Upper lobe of left lung (tissue), 6 donors: ENCODE measurements at regions not wholly inside any gene's neighbourhood (a gene's known extent, or its start where the extent isn't known, plus 50 kb on each side); places are given as distances from the start of the nearest gene placed in this dataset.

Source experiments
- ATAC-seq, 2 donors: fragments of 200-7000 bp; cut with Tn5 transposase; one replicate each; pipeline ENCODE4 v1.9.1; 2022; ENCODE audit warnings: mild to moderate bottlenecking in 2 of 2, moderate library complexity in 2 of 2; ENCODE audit not compliant: low FRiP score in 2 of 2
- DNase-seq, 2 donors: peaks; one replicate each; pipeline ENCODE4 v3.0.0-alpha.2; 2019 to 2020
- H3K27ac ChIP-seq, 4 donors: fragments of 200-600 bp; sonication (generic); one replicate each; pipeline ENCODE4 v1.5.1; 2016 to 2019
- H3K27me3 ChIP-seq, 4 donors: fragments of 200-600 bp; sonication (generic); one replicate each; pipeline ENCODE4 v1.5.1; 2017 to 2019
- H3K36me3 ChIP-seq, 4 donors: fragments of 200-600 bp; sonication (generic); one replicate each; pipeline ENCODE4 v1.5.1; 2016 to 2019
- H3K4me1 ChIP-seq, 4 donors: fragments of 200-600 bp; sonication (generic); one replicate each; pipeline ENCODE4 v1.5.1; 2018 to 2019
- H3K4me3 ChIP-seq, 4 donors: fragments of 200-600 bp; sonication (generic); one replicate each; pipeline ENCODE4 v1.5.1; 2017 to 2019; ENCODE audit warnings: mild to moderate bottlenecking in 2 of 4, moderate library complexity in 1 of 4
- H3K9me3 ChIP-seq, 4 donors: fragments of 200-600 bp; sonication (generic); one replicate each; pipeline ENCODE4 v1.5.1; 2018 to 2019
- EP300 ChIP-seq, 4 donors: sonication (generic); formaldehyde crosslinking; IDR thresholded peaks; one replicate each; pipeline ENCODE4 v1.5.1; 2017; ENCODE audit warnings: antibody characterized with exemption in 4 of 4, control low read depth in 2 of 4
- POLR2A ChIP-seq, 4 donors: fragments of 450-650 bp; IDR thresholded peaks; one replicate each; pipeline ENCODE4 v1.5.1; 2016 to 2017; ENCODE audit warnings: antibody characterized with exemption in 4 of 4, mild to moderate bottlenecking in 2 of 4
- POLR2AphosphoS5 ChIP-seq, 2 donors: sonication (generic); formaldehyde crosslinking; IDR thresholded peaks; one replicate each; pipeline ENCODE4 v1.5.1; 2017; ENCODE audit warnings: antibody characterized with exemption in 2 of 2
- WGBS, 2 donors: methylation state at CpG; one replicate each; pipeline ENCODE4 v1.1.5; 2017 to 2018; 5-methylcytosine and 5-hydroxymethylcytosine counted together
- TF ChIP-seq, protein P1 (sequence below), 6 experiments: fragments of 450-650 bp in 4 of 6; fragments of 200-600 bp in 2 of 6; sonication (generic) in 2 of 6; IDR thresholded peaks; one replicate each; pipeline ENCODE4 v1.5.1; 2016 to 2019; ENCODE audit warnings: antibody characterized with exemption in 6 of 6
- donor health status: DM: no; HTN: no; CAD: no; lungs with moderate emphysema.
- donor health status: DM: no; HTN: yes; CAD: no; lungs with severe emphysema.

DNA sequence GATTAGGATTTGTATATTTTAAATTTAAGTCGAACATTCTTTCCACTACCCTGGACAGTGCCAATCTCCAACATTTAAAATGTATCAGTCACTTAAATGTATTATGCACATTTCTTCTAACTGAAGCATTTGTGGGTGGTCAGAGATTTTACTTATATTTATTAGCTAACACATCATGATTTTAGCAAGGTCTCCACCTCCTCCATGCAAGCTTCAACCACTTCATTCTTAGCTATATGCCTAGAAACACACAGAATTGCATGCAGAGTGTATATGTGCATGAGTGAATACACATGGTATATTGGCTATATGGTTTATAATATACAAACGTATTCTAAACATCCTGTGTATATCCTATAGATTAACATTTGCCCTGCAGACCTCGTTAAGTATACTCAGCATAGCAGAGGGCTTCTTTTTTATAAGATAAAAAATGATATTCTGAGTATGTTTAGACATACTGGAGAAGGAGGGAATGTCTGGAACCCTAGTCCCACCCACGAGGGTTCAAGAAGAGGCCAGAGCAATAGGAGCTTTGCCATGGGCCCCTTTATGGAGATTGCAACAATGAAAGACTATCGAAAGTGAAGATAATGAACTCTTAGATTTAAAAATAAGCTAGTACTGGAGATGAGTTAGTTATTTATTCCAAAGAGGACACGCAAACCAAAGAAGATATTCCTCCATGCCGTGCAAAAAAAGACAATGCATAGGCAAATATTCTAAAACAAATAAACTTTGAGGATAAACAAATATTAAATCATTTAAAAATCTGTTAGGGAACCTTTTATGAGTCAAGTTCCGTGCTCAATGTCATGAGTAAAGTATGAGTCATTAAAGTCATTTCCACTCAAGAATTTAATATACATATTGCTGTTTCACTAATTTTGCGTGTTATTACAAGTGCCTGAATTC is 480.4 kb downstream of the SIPA1L2 start:
- Histone ChIP-seq H3K27ac (no peak overlapping the region), H3K36me3 (no peaks in the 10 kb centered on the region), H3K9me3 (no peaks in the 10 kb centered on the region), H3K4me3 (no peak overlapping the region), H3K27me3 (no peaks in the 10 kb centered on the region), H3K4me1 (no peaks in the 10 kb centered on the region)
- TF ChIP-seq, protein P1, sequence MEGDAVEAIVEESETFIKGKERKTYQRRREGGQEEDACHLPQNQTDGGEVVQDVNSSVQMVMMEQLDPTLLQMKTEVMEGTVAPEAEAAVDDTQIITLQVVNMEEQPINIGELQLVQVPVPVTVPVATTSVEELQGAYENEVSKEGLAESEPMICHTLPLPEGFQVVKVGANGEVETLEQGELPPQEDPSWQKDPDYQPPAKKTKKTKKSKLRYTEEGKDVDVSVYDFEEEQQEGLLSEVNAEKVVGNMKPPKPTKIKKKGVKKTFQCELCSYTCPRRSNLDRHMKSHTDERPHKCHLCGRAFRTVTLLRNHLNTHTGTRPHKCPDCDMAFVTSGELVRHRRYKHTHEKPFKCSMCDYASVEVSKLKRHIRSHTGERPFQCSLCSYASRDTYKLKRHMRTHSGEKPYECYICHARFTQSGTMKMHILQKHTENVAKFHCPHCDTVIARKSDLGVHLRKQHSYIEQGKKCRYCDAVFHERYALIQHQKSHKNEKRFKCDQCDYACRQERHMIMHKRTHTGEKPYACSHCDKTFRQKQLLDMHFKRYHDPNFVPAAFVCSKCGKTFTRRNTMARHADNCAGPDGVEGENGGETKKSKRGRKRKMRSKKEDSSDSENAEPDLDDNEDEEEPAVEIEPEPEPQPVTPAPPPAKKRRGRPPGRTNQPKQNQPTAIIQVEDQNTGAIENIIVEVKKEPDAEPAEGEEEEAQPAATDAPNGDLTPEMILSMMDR (IDR thresholded peaks at IDR 0.05): no peak
- TF ChIP-seq EP300 (IDR thresholded peaks at IDR 0.05): no peak
- TF ChIP-seq POLR2A (IDR thresholded peaks at IDR 0.05): no peak
- no peak for TF ChIP-seq POLR2AphosphoS5 (IDR thresholded peaks at IDR 0.05)
- no peak for ATAC-seq
- DNase-seq: no peak
- 59 to 60% methylated on average over 9 of the region's 9 CpGs for WGBS, 2 donors

DNA sequence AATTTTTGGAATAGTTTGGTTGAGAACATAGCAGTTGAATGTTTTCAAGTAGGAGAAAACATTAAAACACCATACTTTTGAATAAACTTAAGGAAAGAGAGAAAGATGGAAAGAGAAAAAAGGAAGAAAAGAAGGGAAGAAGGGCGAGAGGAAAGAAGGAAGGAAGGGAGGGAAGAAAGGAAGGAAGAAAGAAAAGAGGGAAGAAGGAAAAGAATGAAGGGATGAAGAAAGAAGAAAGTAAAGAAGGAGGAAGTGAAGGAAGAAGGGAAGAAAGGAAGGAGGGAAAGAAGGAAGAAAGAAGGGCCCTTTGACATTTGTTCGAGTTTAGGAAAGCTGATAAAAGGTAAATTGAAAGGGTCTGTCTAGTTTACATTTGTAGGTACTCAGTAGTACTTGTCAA is 482.7 kb downstream of the SIPA1L2 start:
- Histone ChIP-seq H3K27ac (no peak overlapping the region), H3K27me3 (no peaks in the 10 kb centered on the region), H3K4me3 (no peak overlapping the region), H3K4me1 (no peaks in the 10 kb centered on the region), H3K9me3 (no peaks in the 10 kb centered on the region), H3K36me3 (no peaks in the 10 kb centered on the region)
- WGBS, 2 donors: 77 to 83% methylated on average over 2 of the region's 2 CpGs
- no peak for ATAC-seq
- DNase-seq: no peak
- no peak for TF ChIP-seq POLR2AphosphoS5 (IDR thresholded peaks at IDR 0.05)
- TF ChIP-seq, protein P1 (IDR thresholded peaks at IDR 0.05): no peak
- TF ChIP-seq EP300 (IDR thresholded peaks at IDR 0.05): no peak
- TF ChIP-seq POLR2A (IDR thresholded peaks at IDR 0.05): no peak

DNA sequence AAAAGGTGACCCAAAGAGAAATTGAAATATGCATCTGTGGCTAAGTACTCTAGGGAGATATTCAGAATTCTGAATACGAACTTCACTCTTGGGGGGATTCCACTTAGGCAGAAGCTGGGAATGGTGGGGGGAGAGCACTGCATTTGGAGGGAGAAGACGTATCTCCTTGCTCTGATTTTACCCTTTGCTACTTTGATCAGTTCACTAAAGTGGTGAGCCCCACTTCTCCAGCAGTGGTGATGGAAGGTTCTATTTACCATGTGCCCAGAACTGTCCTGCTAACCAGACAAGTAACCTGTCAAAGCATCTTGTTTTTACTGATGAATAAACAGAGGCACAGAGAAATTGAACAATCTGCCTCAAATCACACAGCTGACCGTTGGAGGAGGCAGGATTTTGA is 483.4 kb downstream of the SIPA1L2 start:
- no peak for ATAC-seq
- no peak for TF ChIP-seq POLR2A (IDR thresholded peaks at IDR 0.05)
- TF ChIP-seq EP300 (IDR thresholded peaks at IDR 0.05): no peak
- TF ChIP-seq POLR2AphosphoS5 (IDR thresholded peaks at IDR 0.05): no peak
- TF ChIP-seq, protein P1 (IDR thresholded peaks at IDR 0.05): no peak
- H3K4me1 ChIP-seq: no peaks in the 10 kb centered on the region

DNA sequence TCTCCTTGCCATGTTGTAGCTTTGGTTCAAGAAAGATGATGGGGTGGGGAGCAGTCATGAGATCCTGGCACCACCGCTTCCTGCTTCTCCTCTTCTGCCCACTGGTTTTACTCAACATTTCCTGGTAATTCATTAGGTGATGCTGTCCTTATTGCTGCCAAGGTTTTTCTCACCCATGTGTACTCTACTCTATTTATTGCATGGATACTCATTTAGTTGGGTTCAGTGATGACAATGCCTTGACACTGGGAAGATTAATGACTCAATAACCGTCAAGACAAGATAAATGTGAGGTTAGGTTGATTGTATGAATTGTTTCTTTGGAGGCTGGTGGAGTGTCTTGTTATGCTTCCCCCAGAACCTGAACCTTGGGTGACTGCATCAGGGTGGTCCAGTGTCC is 484.2 kb downstream of the SIPA1L2 start:
- ATAC-seq (no peak), DNase-seq (no peak)
- Histone ChIP-seq H3K27ac (no peak overlapping the region), H3K4me3 (no peak overlapping the region), H3K36me3 (no peaks in the 10 kb centered on the region), H3K4me1 (no peaks in the 10 kb centered on the region), H3K27me3 (no peaks in the 10 kb centered on the region), H3K9me3 (peaks cover 0 to under 1% (median 0%) of the 10 kb centered on the region in 4 donors)
- TF ChIP-seq POLR2AphosphoS5 (IDR thresholded peaks at IDR 0.05) (no peak), POLR2A (IDR thresholded peaks at IDR 0.05) (no peak), EP300 (IDR thresholded peaks at IDR 0.05) (no peak)
- TF ChIP-seq, protein P1 (IDR thresholded peaks at IDR 0.05): no peak
- WGBS, 2 donors: 77 to 90% methylated on average over 2 of the region's 2 CpGs

More for the DNA sequence above, 483.4 kb downstream of the SIPA1L2 start:
- no peak overlapping the region for H3K27ac ChIP-seq
- H3K36me3 ChIP-seq: no peaks in the 10 kb centered on the region
- no peak overlapping the region for H3K4me3 ChIP-seq
- 86 to 88% methylated on average over 3 of the region's 3 CpGs for WGBS, 2 donors
- no peaks in the 10 kb centered on the region for H3K27me3 ChIP-seq
- no peak for DNase-seq
- no peaks in the 10 kb centered on the region for H3K9me3 ChIP-seq
